Endodermal cell (in vitro differentiated cells): ENCODE measurements at regions not wholly inside any gene's neighbourhood (a gene's known extent, or its start where the extent isn't known, plus 50 kb on each side); places are given as distances from the start of the nearest gene placed in this dataset.
A peak's percentile ranks its signal among the peaks of the same experiment; 100 is the strongest.

ENCODE experiments used
- DNase-seq: peaks from one replicate; pipeline ENCODE4 v3.0.0-alpha.2; 2017
- H3K27ac ChIP-seq: 2 replicates; pipeline ENCODE4 v1.5.1; 2013; ENCODE audit warnings: mild to moderate bottlenecking, low read depth, low read length, moderate library complexity
- H3K27me3 ChIP-seq: 2 replicates; pipeline ENCODE4 v1.6.1; 2013; ENCODE audit warnings: mild to moderate bottlenecking, low read length, moderate library complexity; ENCODE audit not compliant: insufficient read depth, control insufficient read depth, poor library complexity, severe bottlenecking
- H3K36me3 ChIP-seq: 2 replicates; pipeline ENCODE4 v1.7.0; 2013; ENCODE audit warnings: mild to moderate bottlenecking, low read length, moderate library complexity; ENCODE audit not compliant: control insufficient read depth, insufficient read depth
- H3K4me1 ChIP-seq: one replicate; pipeline ENCODE4 v1.7.0; 2013; ENCODE audit warnings: low read length; ENCODE audit not compliant: control insufficient read depth, insufficient read depth
- H3K4me3 ChIP-seq: 2 replicates; pipeline ENCODE4 v1.5.1; 2013; ENCODE audit warnings: mild to moderate bottlenecking, low read length, moderate library complexity
- H3K9ac ChIP-seq: 2 replicates; pipeline ENCODE4 v1.6.1; 2013; ENCODE audit warnings: mild to moderate bottlenecking, low read length, moderate library complexity; ENCODE audit not compliant: poor library complexity, severe bottlenecking; ENCODE audit errors: extremely low read depth
- H3K9me3 ChIP-seq: 2 replicates; pipeline ENCODE4 v1.6.1; 2013; ENCODE audit warnings: mild to moderate bottlenecking, low read length, moderate library complexity; ENCODE audit not compliant: control insufficient read depth
- H3K27ac Mint-ChIP-seq: 2 replicates; pipeline ENCODE4 v1.8.0; 2020; ENCODE audit warnings: mixed read lengths
- H3K27me3 Mint-ChIP-seq: 2 replicates; pipeline ENCODE4 v1.8.0; 2021; ENCODE audit warnings: mild to moderate bottlenecking, mixed read lengths; ENCODE audit not compliant: insufficient read depth
- H3K36me3 Mint-ChIP-seq: 2 replicates; pipeline ENCODE4 v1.8.0; 2020; ENCODE audit warnings: low read depth, mixed read lengths
- H3K4me1 Mint-ChIP-seq: 2 replicates; pipeline ENCODE4 v1.8.0; 2020; ENCODE audit warnings: mixed read lengths
- H3K4me3 Mint-ChIP-seq: 2 replicates; pipeline ENCODE4 v1.8.0; 2020; ENCODE audit warnings: mild to moderate bottlenecking, moderate library complexity, mixed read lengths
- H3K9me3 Mint-ChIP-seq: 2 replicates; pipeline ENCODE4 v1.8.0; 2020; ENCODE audit warnings: mild to moderate bottlenecking, mixed read lengths
- CTCF ChIP-seq: fragments of 200-600 bp; sonication (generic); conservative IDR thresholded peaks from 2 replicates; pipeline ENCODE4 v1.5.0; 2021; ENCODE audit warnings: antibody characterized with exemption, mild to moderate bottlenecking
- WGBS, 2 experiments: methylation state at CpG; one replicate each; pipeline versions ENCODE4 v1.1.5 to v1.1.7; 2013; ENCODE audit warnings: missing lambda C conversion rate in 2 of 2, mixed read lengths in 1 of 2; ENCODE audit not compliant: insufficient coverage in 1 of 2, insufficient read length in 1 of 2; 5-methylcytosine and 5-hydroxymethylcytosine counted together

GRCh38 chr10:43901302-43901701 lies 252.6 kb upstream of the ZNF32 start:
- no peak overlapping the region for H3K9ac ChIP-seq
- no peaks in the 10 kb centered on the region for H3K27me3 ChIP-seq
- Mint-ChIP-seq H3K36me3 (no peaks in the 10 kb centered on the region), H3K27me3 (peaks cover 4% of the 10 kb centered on the region), H3K4me1 (no peaks in the 10 kb centered on the region), H3K27ac (no peak overlapping the region), H3K4me3 (no peak overlapping the region), H3K9me3 (no peaks in the 10 kb centered on the region)
- no peaks in the 10 kb centered on the region for H3K9me3 ChIP-seq
- no peaks in the 10 kb centered on the region for H3K4me1 ChIP-seq
- DNase-seq, result no peak
- no peak overlapping the region for H3K27ac ChIP-seq
- no peak overlapping the region for H3K4me3 ChIP-seq
- TF ChIP-seq CTCF, result peak; percentile 50
- no peaks in the 10 kb centered on the region for H3K36me3 ChIP-seq
- 93% methylated on average over 3 of the region's 3 CpGs; no CpG with 5 or more reads in 1 of the 2 experiments for WGBS, 2 experiments

GRCh38 chr10:43900571-43900970 lies 251.9 kb upstream of the ZNF32 start:
- no peaks in the 10 kb centered on the region for H3K9me3 ChIP-seq
- peaks cover 7% of the 10 kb centered on the region for H3K27me3 Mint-ChIP-seq
- no peak overlapping the region for H3K4me3 ChIP-seq
- H3K27ac Mint-ChIP-seq, result no peak overlapping the region
- no peaks in the 10 kb centered on the region for H3K36me3 Mint-ChIP-seq
- H3K4me3 Mint-ChIP-seq, result no peak overlapping the region
- H3K4me1 ChIP-seq, result no peaks in the 10 kb centered on the region
- DNase-seq, result no peak
- H3K27me3 ChIP-seq, result no peaks in the 10 kb centered on the region
- no peaks in the 10 kb centered on the region for H3K9me3 Mint-ChIP-seq
- no peaks in the 10 kb centered on the region for H3K4me1 Mint-ChIP-seq
- H3K9ac ChIP-seq, result no peak overlapping the region
- WGBS, 2 experiments, result 91 to 95% methylated on average over 6 of the region's 6 CpGs
- H3K27ac ChIP-seq, result no peak overlapping the region
- no peak for TF ChIP-seq CTCF
- H3K36me3 ChIP-seq, result no peaks in the 10 kb centered on the region

- DNase-seq, result no peak
- Histone ChIP-seq H3K36me3 (no peaks in the 10 kb centered on the region), H3K9me3 (no peaks in the 10 kb centered on the region), H3K4me3 (no peak overlapping the region), H3K27ac (no peak overlapping the region), H3K27me3 (no peaks in the 10 kb centered on the region), H3K4me1 (no peaks in the 10 kb centered on the region), H3K9ac (no peak overlapping the region)
- no peak overlapping the region for H3K4me3 Mint-ChIP-seq
- no peaks in the 10 kb centered on the region for H3K36me3 Mint-ChIP-seq
- no peak overlapping the region for H3K27ac Mint-ChIP-seq
- no peak for TF ChIP-seq CTCF
- WGBS, 2 experiments, result 92 to 95% methylated on average over 5 to 7 of the region's 7 CpGs
- no peaks in the 10 kb centered on the region for H3K9me3 Mint-ChIP-seq
- H3K4me1 Mint-ChIP-seq, result no peaks in the 10 kb centered on the region
- peaks cover 7% of the 10 kb centered on the region for H3K27me3 Mint-ChIP-seq
Measured at GRCh38 chr10:43899224-43899959, 250.7 kb upstream of the ZNF32 start.
